ENCODE measurements at regions not wholly inside any gene's neighbourhood (a gene's known extent, or its start where the extent isn't known, plus 50 kb on each side); places are given as distances from the start of the nearest gene placed in this dataset.

- no peak overlapping the region for H3K4me3 ChIP-seq (ENCODE audit: insufficient read depth in 1 of 2, low read depth in 1 of 2, low read length in 2 of 2)
- H2AFZ ChIP-seq (ENCODE audit: low read depth, low read length) = no peak overlapping the region
- H2AK5ac ChIP-seq (ENCODE audit: low read length, severe bottlenecking) = no peak overlapping the region
- no peak for DNase-seq
- no peak overlapping the region for H3K18ac ChIP-seq (ENCODE audit: low read depth in 1 of 2, low read length in 2 of 2)
- H3K4me1 ChIP-seq (ENCODE audit: control insufficient read depth, insufficient read depth, low read depth, low read length) = peaks cover 5% of the 10 kb centered on the region
- no peak overlapping the region for H2BK5ac ChIP-seq (ENCODE audit: low read depth, low read length, poor library complexity, severe bottlenecking)
- H3K23ac ChIP-seq (ENCODE audit: low read length in 2 of 2) = no peak overlapping the region
- H3K14ac ChIP-seq (ENCODE audit: low read length in 2 of 2) = no peak overlapping the region
- H3K4ac ChIP-seq (ENCODE audit: low read depth in 1 of 2, low read length in 2 of 2) = no peak overlapping the region
- no peak overlapping the region for H3K4me2 ChIP-seq (ENCODE audit: low read length, poor library complexity, severe bottlenecking)
- H3K79me1 ChIP-seq (replicated peaks; ENCODE audit: low read length, poor library complexity, severe bottlenecking) = no peaks in the 10 kb centered on the region
- no peak overlapping the region for H4K8ac ChIP-seq (ENCODE audit: low read length)
- H2BK15ac ChIP-seq (ENCODE audit: low read depth, poor library complexity, severe bottlenecking) = no peak overlapping the region
- H3K9me3 ChIP-seq (ENCODE audit: control insufficient read depth, low read length) = peaks cover 5% of the 10 kb centered on the region
- no peak overlapping the region for H4K91ac ChIP-seq (ENCODE audit: low read length)
- no peak overlapping the region for H2BK12ac ChIP-seq (ENCODE audit: low read length in 2 of 2)
- H3K27ac ChIP-seq (ENCODE audit: low read length, poor library complexity, severe bottlenecking) = no peak overlapping the region
- H3K9ac ChIP-seq (ENCODE audit: low read length) = no peak overlapping the region
- WGBS = no CpG with 5 or more reads among the region's 1 CpG
- no peaks in the 10 kb centered on the region for H3K27me3 ChIP-seq (ENCODE audit: control insufficient read depth in 1 of 2, insufficient read depth in 1 of 2, low read length in 2 of 2)
- H2BK120ac ChIP-seq (ENCODE audit: low read depth, low read length) = no peak overlapping the region
- no peaks in the 10 kb centered on the region for H3K36me3 ChIP-seq (ENCODE audit: control insufficient read depth in 1 of 2, insufficient read depth in 2 of 2, low read depth in 1 of 2, low read length in 2 of 2)
Measured at GRCh38 chr11:107123022-107123421, 104.7 kb upstream of the GUCY1A2 start.

- Histone ChIP-seq H3K14ac (ENCODE audit: low read length in 2 of 2) (no peak overlapping the region), H3K4me3 (ENCODE audit: insufficient read depth in 1 of 2, low read depth in 1 of 2, low read length in 2 of 2) (no peak overlapping the region), H4K91ac (ENCODE audit: low read length) (no peak overlapping the region), H3K9ac (ENCODE audit: low read length) (no peak overlapping the region), H2AK5ac (ENCODE audit: low read length, severe bottlenecking) (no peak overlapping the region), H2BK15ac (ENCODE audit: low read depth, poor library complexity, severe bottlenecking) (no peak overlapping the region), H2BK12ac (ENCODE audit: low read length in 2 of 2) (no peak overlapping the region), H3K4me2 (ENCODE audit: low read length, poor library complexity, severe bottlenecking) (no peak overlapping the region), H3K27me3 (ENCODE audit: control insufficient read depth in 1 of 2, insufficient read depth in 1 of 2, low read length in 2 of 2) (no peaks in the 10 kb centered on the region), H3K4ac (ENCODE audit: low read depth in 1 of 2, low read length in 2 of 2) (no peak overlapping the region), H2AFZ (ENCODE audit: low read depth, low read length) (no peak overlapping the region), H3K4me1 (ENCODE audit: control insufficient read depth, insufficient read depth, low read depth, low read length) (peaks cover 8% of the 10 kb centered on the region), H3K27ac (ENCODE audit: low read length, poor library complexity, severe bottlenecking) (no peak overlapping the region), H3K18ac (ENCODE audit: low read depth in 1 of 2, low read length in 2 of 2) (no peak overlapping the region), H3K36me3 (ENCODE audit: control insufficient read depth in 1 of 2, insufficient read depth in 2 of 2, low read depth in 1 of 2, low read length in 2 of 2) (no peaks in the 10 kb centered on the region), H3K9me3 (ENCODE audit: control insufficient read depth, low read length) (peaks cover 17% of the 10 kb centered on the region), H2BK120ac (ENCODE audit: low read depth, low read length) (no peak overlapping the region), H4K8ac (ENCODE audit: low read length) (no peak overlapping the region), H3K79me1 (replicated peaks; ENCODE audit: low read length, poor library complexity, severe bottlenecking) (no peaks in the 10 kb centered on the region), H2BK5ac (ENCODE audit: low read depth, low read length, poor library complexity, severe bottlenecking) (no peak overlapping the region), H3K23ac (ENCODE audit: low read length in 2 of 2) (no peak overlapping the region)
- DNase-seq = peak; percentile 38
Measured at GRCh38 chr11:107118025-107118720, 99.9 kb upstream of the GUCY1A2 start.

DNA sequence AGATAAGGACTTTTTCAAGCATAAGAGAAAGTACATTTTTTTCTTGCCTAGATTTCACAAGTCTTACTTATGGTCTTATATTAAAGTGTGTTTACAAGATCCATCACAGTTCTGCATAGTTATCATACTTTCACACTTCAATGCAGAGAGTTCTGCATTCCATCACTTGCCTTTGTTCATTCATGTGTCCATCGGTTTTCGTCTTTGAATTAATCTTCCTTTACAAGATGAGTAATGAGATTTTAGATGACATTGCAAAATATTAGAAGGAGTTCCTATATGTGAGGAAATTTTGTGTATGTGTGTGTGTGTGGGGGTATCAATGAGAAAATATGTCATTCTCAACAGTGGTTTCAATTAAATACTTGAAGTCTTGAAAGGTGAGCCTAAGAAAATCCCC lies 98.1 kb upstream of the GUCY1A2 start:
- H3K27ac ChIP-seq (ENCODE audit: low read length, poor library complexity, severe bottlenecking) = peak overlapping the region; percentile 90
- no peak overlapping the region for H2BK15ac ChIP-seq (ENCODE audit: low read depth, poor library complexity, severe bottlenecking)
- H2BK5ac ChIP-seq (ENCODE audit: low read depth, low read length, poor library complexity, severe bottlenecking) = no peak overlapping the region
- no peak overlapping the region for H4K8ac ChIP-seq (ENCODE audit: low read length)
- no peak overlapping the region for H3K23ac ChIP-seq (ENCODE audit: low read length in 2 of 2)
- H3K27me3 ChIP-seq (ENCODE audit: control insufficient read depth in 1 of 2, insufficient read depth in 1 of 2, low read length in 2 of 2) = no peaks in the 10 kb centered on the region
- H2AFZ ChIP-seq (ENCODE audit: low read depth, low read length) = no peak overlapping the region
- no peak overlapping the region for H2BK12ac ChIP-seq (ENCODE audit: low read length in 2 of 2)
- no peak overlapping the region for H3K14ac ChIP-seq (ENCODE audit: low read length in 2 of 2)
- no peaks in the 10 kb centered on the region for H3K79me1 ChIP-seq (replicated peaks; ENCODE audit: low read length, poor library complexity, severe bottlenecking)
- H3K36me3 ChIP-seq (ENCODE audit: control insufficient read depth in 1 of 2, insufficient read depth in 2 of 2, low read depth in 1 of 2, low read length in 2 of 2) = no peaks in the 10 kb centered on the region
- H2AK5ac ChIP-seq (ENCODE audit: low read length, severe bottlenecking) = no peak overlapping the region
- no peak overlapping the region for H2BK120ac ChIP-seq (ENCODE audit: low read depth, low read length)
- peaks cover 12% of the 10 kb centered on the region for H3K9me3 ChIP-seq (ENCODE audit: control insufficient read depth, low read length)
- no peak overlapping the region for H3K4me2 ChIP-seq (ENCODE audit: low read length, poor library complexity, severe bottlenecking)
- DNase-seq = peak; percentile 20
- 58% methylated on average over 2 of the region's 2 CpGs for WGBS
- no peak overlapping the region for H3K4me3 ChIP-seq (ENCODE audit: insufficient read depth in 1 of 2, low read depth in 1 of 2, low read length in 2 of 2)
- H3K9ac ChIP-seq (ENCODE audit: low read length) = no peak overlapping the region
- H3K4ac ChIP-seq (ENCODE audit: low read depth in 1 of 2, low read length in 2 of 2) = no peak overlapping the region
- H4K91ac ChIP-seq (ENCODE audit: low read length) = no peak overlapping the region
- no peak overlapping the region for H3K18ac ChIP-seq (ENCODE audit: low read depth in 1 of 2, low read length in 2 of 2)
- peaks cover 8% of the 10 kb centered on the region for H3K4me1 ChIP-seq (ENCODE audit: control insufficient read depth, insufficient read depth, low read depth, low read length)

DNA sequence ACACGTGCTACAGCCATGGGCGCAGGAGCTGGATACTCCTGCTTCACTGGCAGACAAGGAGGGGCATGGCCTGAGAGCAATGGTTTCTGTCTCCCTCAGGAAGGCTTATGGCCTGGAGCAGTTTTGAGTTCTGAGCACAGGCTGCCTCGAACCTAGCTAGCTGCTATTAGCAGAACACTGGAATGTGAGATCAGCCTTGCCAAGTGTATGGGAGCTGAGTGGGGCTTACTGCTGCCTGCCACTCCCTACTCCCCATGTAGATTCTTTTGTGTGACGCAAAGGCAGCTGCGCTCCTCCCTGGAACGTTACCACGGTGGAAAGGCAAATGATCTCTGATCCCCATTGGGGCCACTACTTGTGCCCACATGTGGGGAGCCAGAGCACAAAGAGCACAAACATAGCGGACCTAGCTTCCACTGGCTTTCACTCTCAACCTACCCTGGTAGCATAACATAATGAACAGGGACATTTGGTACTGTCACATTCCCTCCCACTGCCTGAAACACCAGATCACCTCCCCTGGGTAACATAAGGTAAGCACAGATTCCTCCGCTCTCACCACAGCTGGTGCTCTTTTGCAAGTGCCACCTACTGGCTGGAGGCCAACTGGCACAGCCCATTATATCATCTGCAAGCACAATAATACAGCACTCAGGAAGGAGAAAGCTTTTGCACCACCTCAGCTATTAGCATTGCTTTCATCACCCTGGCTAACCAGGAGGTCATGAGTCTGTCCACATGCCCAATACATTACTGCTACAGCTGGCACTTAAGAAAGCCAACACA lies 84.6 kb upstream of the GUCY1A2 start:
- Histone ChIP-seq H3K23ac (ENCODE audit: low read length in 2 of 2) (no peak overlapping the region), H3K27me3 (ENCODE audit: control insufficient read depth in 1 of 2, insufficient read depth in 1 of 2, low read length in 2 of 2) (no peaks in the 10 kb centered on the region), H4K91ac (ENCODE audit: low read length) (no peak overlapping the region), H3K14ac (ENCODE audit: low read length in 2 of 2) (no peak overlapping the region), H3K4me2 (ENCODE audit: low read length, poor library complexity, severe bottlenecking) (no peak overlapping the region), H3K36me3 (ENCODE audit: control insufficient read depth in 1 of 2, insufficient read depth in 2 of 2, low read depth in 1 of 2, low read length in 2 of 2) (no peaks in the 10 kb centered on the region), H2AK5ac (ENCODE audit: low read length, severe bottlenecking) (no peak overlapping the region), H2BK5ac (ENCODE audit: low read depth, low read length, poor library complexity, severe bottlenecking) (no peak overlapping the region), H3K9me3 (ENCODE audit: control insufficient read depth, low read length) (peaks cover 21% of the 10 kb centered on the region), H3K18ac (ENCODE audit: low read depth in 1 of 2, low read length in 2 of 2) (no peak overlapping the region), H3K27ac (ENCODE audit: low read length, poor library complexity, severe bottlenecking) (no peak overlapping the region), H3K4me3 (ENCODE audit: insufficient read depth in 1 of 2, low read depth in 1 of 2, low read length in 2 of 2) (no peak overlapping the region), H3K79me1 (replicated peaks; ENCODE audit: low read length, poor library complexity, severe bottlenecking) (no peaks in the 10 kb centered on the region), H2BK120ac (ENCODE audit: low read depth, low read length) (no peak overlapping the region), H4K8ac (ENCODE audit: low read length) (no peak overlapping the region), H2BK15ac (ENCODE audit: low read depth, poor library complexity, severe bottlenecking) (no peak overlapping the region), H3K4me1 (ENCODE audit: control insufficient read depth, insufficient read depth, low read depth, low read length) (no peaks in the 10 kb centered on the region), H2AFZ (ENCODE audit: low read depth, low read length) (no peak overlapping the region), H3K9ac (ENCODE audit: low read length) (no peak overlapping the region), H3K4ac (ENCODE audit: low read depth in 1 of 2, low read length in 2 of 2) (no peak overlapping the region), H2BK12ac (ENCODE audit: low read length in 2 of 2) (no peak overlapping the region)
- WGBS = 88% methylated on average over 9 of the region's 9 CpGs
- DNase-seq = no peak

All from mesenchymal stem cell (in vitro differentiated cells and primary cell).